HG02970 (cell line): ENCODE measurements at regions not wholly inside any gene's neighbourhood (a gene's known extent, or its start where the extent isn't known, plus 50 kb on each side); places are given as distances from the start of the nearest gene placed in this dataset.
"Not testable (repeated sequence)": the region's sequence is repeated elsewhere in the genome, so short reads cannot be mapped to it uniquely, and the experiment has no call there.

Experiments used
- ATAC-seq: cut with Tn5 transposase; IDR thresholded peaks from one replicate; pipeline ENCODE4 v1.9.1; 2021; ENCODE audit warnings: mild to moderate bottlenecking, moderate library complexity, moderate number of reproducible peaks; ENCODE audit not compliant: unreplicated experiment, low FRiP score

DNA sequence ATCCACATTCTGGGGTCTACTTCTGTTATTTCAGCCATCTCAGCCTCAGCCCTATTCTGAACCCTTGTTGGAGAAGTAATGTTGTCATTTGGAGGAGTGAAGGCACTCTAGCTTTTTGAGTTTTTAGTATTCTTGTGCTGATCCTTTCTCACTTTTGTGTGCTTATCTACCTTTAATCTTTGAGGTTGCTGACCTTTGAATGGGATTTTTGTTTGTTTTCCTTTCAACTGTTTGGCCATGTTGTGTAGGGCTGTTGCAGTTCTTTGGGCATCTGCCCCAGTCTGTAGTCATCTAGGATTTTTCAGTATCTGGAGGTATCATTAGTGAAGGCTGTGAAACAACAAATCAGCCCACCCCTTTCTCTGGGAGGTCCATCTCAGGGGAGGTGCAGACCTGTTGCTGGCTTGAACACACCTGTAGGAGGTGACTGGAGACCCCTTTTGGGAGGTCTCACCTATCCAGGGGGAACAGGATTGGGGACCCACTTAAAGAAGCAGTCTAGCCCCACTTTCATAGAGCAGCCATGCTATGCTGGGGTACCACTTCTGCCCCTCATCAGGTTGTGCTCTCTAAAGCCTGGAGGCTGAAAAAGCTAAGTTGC is 1391.4 kb downstream of the UQCRFS1 start:
- ATAC-seq, result no peak

DNA sequence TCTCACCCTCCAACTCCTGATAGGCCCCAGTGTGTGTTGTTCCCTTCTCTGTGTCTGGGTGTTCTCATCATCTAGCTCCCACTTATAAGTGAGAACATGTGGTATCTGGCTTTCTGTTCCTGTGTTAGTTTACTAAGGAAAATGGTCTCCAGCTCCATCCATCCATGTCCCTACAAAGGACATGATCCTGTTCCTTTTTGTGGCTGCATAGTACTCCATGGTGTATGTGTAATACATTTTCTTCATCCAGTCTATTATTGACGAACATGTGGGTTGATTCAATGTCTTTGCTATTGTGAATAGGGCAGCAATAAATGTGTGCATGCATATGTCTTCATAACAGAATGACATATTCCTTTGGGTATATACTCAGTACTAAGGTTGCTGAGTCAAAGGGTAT is 1397.0 kb downstream of the UQCRFS1 start:
- ATAC-seq, result no peak

DNA sequence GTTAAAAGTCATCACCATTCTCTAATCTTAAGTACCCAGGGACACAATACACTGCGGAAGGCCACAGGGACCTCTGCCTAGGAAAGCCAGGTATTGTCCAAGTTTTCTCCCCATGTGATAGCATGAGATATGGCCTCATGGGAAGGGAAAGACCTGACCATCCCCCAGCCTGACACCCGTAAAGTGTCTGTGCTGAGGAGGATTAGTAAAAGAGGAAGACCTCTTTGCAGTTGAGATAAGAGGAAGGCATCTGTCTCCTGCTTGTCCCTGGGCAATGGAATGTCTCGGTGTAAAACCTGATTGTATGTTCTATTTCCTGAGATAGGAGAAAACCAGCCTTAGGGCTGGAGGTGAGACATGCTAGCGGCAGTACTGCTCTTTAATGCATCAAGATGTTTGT is 1398.1 kb downstream of the UQCRFS1 start:
- ATAC-seq, result not testable (repeated sequence)

DNA sequence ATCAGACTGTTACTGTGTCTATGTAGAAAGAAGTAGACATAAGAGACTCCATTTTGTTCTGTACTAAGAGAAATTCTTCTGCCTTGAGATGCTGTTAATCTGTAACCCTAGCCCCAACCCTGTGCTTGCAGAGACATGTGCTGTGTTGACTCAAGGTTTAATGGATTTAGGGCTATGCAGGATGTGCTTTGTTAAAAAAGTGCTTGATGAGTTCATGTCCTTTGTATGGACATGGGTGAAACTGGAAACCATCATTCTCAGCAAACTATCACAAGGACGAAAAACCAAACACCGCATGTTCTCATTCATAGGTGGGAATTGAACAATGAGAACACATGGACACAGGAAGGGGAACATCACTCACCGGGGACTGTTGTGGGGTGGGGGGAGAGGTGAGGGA is 1398.7 kb downstream of the UQCRFS1 start:
- ATAC-seq, result not testable (repeated sequence)

DNA sequence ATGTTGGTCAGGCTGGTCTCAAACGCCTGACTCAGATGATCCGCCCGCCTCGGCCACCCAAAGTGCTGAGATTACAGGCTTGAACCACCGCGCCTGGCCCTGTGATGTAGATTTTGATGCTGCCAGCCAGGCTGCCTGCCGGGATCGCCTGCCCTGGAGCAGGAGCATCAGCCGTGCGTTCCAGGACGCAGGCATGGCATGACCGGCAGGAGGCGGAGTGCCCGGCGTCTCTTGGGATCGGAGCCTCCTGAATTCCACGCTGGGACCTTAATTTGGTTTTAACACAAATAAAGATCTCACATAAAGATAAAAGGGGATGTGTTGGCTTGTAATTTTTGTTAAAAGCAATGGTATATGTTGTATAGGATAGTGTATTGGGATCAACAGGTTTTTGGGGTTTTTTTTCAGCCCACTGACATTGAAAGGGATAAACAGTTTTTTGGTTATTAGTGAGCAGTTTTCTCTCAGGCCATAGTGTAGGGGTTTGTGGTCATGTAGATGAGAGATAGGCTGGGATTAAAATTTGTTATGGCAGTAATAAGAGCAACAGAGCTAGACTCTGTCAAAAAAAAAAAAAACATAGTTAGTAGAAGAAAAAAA is 1406.4 kb downstream of the UQCRFS1 start:
- no peak for ATAC-seq

DNA sequence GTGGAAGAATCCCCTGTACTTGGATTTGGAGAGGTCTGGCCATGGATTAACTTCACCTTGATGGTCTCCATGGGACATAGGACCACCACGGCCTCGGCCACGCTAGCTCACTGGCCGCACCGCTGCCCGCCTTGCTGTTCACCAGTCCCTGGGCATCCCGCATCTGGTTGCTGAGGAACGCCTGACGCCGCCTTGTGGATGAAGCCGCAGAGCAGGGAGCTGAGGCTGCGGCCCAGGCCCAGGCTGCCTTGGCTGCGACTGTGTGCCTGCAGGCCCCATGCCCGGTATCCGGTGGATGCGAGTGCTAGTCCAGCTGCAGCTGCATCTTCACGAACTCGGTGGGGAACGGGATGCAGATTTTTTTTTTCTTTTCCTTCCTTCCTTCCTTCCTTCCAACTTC is 1407.1 kb downstream of the UQCRFS1 start:
- no peak for ATAC-seq

DNA sequence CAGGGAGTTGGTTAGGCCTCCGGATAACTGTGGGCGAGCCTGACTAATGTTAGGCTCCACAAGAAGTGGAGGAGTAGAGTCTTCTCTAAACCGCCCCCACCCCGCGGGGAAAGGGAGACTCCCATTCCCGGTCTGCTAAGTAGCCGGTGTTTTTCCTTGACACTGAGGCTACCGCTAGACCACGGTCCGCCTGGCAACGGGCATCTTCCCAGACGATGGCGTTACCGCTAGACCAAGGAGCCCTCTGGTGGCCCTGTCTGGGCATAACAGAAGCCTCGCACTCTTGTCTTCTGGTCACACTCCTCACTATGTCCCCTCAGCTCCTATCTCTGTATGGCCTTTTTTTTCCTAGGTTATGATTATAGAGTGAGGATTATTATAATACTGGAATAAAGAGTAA is 1410.7 kb downstream of the UQCRFS1 start:
- not testable (repeated sequence) for ATAC-seq

DNA sequence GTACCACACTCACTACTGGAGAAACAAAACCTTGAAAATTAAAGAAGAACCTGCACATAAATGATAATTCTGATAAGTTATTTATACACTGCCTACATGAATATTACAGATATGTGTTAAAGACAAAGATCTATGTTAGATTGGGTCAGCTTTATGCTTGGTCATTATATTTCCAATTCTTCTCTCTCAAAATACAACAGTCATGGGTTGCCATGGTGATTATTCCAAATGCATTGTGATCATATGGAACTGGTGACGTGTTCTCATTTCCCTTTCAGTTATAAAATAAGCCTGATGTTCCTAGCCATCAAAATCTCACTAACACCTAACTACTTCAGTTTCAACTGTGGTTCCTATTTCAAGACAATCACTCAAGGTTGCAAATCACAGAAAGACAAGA is 1416.4 kb downstream of the UQCRFS1 start:
- ATAC-seq, result no peak

DNA sequence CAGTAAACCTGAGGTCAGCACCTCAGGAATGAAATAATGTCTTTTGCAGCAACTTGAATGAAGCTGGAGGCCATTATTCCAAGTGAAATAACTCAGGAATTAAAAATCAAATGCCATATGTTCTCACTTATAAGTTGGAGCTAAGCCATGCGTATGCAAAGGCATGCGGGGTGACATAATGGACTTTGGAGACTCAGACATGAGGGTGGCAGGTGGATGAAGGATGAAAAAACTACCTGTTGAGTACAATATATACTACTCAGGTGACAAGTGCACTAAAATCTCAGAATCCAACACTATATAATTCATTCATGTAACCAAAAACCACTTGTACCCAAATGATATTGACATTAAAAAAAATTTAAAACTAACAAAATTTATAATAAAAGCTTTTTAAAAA is 1416.9 kb downstream of the UQCRFS1 start:
- ATAC-seq, result no peak

DNA sequence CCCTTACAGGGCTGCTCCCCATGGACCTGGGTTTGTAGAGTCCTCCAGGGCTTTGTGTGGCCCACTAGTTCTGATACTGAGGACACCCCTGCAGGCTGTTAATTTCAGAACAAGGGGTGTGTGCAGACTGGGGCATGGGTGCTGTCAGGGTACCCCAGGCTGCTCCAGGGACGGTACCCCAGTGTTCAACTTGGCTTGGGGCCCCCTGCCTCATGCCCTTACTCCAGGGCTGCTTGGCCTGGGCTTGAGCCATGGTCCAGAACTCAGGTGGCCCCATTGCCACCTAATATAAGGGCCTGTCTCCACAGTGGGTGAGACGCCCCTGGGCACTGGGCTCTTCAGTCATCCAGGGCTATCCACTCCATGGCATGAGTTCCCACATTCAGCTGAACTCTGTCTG is 1417.6 kb downstream of the UQCRFS1 start:
- ATAC-seq, result no peak

DNA sequence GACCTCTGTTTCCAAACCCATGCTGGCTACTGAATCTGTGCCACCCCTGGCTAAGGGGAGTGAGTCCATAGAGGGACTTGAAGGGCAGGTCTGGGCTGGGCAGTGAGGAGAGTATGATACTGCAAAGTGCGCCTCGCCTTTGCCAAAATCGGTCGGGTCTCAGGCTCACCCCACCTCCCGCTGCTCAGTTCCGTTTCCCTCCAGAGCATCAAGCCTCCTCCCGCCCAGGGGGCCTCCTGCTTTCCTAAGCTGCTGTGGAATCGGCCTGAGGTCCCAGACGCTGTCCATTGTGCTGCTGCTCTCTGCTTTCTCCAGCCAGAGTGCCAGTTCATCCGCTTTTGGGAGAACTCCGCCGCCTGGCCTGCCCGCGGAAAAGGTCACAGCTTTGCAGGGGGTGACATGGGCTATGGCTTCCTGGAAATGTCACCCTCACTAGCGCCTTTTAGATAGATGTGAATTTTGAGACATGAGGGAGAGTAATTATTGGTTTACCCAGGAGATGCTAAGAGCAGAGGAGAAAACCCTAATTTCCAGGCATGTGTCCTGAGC is 1418.4 kb downstream of the UQCRFS1 start:
- peak; percentile 3 for ATAC-seq

DNA sequence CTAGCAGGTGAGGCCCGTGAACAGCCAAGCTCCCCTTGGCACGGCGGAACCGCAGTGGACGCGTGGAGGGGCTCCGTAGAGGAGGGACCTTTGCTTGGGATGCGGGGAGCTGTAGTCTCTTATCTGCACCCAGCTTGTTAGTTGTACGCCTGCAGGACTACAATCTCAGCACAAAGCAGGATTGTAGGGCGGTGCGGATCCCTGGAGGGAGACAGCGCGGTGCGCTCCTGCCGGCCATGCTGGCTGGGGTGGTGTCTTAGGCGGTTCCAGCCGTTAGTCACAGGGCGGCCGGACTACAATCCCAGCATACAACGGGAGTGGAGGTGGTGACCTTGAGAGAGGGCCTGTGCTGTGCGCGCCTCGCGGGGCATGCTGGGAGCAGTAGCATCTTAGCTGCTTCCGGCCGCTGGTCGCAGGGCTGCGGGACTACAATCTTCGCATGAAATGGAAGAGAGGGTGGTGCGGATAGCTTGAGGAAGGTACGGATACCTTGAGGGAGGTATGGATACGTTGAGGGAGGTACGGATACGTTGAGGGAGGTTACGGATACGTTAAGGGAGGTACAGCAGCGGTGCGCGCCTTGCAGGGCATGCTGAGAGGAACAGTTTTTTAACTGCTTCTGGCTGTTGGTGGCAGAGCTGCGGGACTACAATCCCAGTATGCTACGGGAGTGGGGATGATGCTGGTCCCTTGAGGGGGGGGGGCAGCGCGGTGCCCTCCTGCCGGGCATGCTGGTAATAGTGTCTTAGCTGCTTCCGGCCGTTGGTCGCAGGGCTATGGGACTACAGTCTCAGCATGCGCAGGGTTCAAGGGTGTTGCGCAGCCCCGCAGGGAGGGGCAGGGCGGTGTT is 1419.1 kb downstream of the UQCRFS1 start:
- peak; percentile 94 for ATAC-seq

DNA sequence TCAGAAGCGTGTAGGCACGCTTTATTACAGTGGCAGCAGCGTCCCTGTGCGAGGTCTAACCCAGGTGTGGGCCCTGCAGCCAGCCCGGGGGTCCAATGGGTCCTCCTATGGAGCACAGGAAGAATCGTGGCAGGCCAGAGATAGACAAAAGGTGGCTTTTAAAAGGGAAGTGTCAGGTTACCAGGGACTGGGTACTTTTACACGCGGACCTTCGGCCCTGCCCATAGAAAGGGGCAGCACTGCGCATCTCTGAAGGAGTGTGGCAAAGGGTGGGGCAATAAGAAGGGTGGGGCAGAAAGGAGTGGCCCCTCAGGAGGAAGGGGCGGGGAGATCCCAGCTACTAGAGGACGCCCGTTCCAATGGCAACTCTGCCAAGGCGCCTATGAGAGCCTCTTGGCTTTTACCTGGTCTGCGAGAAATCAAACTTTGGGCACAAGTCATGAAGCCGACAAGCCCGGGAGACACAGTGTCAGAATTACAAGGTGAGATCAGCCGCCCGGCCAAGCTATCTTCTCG is 1419.8 kb downstream of the UQCRFS1 start:
- ATAC-seq, result peak; percentile 62

DNA sequence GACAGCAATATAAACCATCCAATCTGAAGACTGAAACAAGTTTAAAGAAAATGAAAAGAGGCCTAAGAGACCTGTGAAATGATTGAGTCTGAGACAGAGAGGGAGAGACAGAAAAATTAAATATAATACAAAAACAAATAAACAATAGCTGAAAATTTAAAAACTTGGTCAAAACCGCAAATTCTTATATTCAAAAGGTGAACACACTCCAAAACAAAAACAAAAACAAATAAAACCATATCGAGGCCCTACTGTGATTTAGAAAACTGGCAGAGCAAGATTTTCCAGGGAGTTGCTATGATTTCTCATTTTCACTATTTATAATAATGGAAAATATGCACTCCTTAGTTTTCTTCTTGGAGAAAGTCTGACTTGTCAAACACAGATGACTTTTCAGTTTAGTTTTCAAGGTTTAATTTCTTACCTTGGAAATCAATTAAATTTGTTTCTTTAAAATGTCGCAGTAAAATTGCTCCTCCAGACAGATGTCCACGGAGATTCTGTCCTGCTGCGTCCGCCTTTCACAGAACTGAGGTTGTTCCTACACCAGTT is 1420.3 kb downstream of the UQCRFS1 start:
- ATAC-seq, result no peak

DNA sequence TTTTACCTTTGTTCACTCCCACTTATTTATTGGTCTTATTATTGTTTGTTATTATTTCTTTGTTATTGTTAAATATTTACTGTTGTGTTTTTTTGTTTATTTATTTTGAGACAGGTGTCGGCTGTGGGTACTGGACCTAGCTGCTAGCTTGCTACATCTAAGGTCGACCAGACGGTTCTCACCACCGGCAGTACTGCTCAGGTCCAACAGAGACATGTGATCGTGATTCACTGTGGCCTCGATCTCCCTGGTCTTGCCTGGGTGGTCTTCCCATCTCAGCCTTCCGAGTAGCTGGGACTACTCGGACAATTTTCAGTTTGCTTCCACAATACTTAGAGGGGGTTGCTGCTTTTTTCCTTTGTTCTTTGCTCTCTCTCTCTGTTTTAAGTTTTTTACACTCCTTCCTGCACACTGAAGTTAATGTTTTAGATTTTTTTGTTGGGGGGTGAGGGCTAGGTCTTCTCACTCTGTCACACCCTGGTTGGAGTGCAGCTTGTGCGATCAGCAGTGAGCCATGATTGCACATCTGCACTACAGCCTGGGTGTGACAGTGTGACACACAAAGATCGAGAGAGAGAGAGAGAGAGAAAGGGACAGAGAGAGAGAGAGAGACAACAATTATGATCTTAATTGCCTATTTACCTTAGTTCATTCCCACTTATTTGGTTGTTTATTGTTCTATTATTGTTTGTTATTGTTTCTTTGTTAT is 1432.4 kb downstream of the UQCRFS1 start:
- ATAC-seq, result no peak

DNA sequence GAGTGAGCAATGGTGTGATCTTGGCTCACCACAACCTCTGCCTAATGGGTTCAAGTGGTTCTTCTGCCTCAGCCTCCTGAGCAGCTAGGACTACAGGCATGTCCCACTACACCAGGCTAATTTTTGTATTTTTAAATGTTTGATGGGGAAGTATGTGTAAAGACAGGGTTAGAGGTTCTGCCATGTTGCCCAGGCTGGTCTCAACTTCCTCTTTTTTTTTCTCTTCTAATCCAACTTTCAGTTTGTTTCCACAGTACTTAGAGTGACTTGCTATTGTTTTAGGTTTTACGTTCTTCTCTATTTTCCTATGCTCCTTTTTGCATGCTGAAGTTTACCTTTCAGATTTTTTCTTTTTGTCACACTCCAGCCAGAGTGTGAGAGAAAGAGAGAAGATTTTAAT is 1433.0 kb downstream of the UQCRFS1 start:
- ATAC-seq, result no peak

DNA sequence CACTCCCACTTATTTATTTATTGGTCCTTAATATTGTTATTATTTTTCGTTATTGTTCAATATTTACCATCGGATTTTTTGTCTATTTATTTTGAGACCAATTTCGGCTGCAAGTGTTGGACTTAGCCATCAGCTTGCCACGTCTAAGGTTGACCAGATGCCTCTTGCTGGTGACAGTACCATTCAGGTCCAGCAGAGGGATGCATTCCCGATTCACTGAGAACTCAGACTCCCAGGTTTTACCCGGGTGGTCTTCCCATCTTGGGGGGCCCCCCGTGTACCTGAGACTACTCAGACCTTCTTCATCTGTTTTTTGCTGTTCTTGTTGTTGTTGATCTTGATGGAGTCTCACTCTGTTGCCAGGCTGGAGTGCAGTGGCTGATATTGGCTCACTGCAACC is 1435.2 kb downstream of the UQCRFS1 start:
- no peak for ATAC-seq

DNA sequence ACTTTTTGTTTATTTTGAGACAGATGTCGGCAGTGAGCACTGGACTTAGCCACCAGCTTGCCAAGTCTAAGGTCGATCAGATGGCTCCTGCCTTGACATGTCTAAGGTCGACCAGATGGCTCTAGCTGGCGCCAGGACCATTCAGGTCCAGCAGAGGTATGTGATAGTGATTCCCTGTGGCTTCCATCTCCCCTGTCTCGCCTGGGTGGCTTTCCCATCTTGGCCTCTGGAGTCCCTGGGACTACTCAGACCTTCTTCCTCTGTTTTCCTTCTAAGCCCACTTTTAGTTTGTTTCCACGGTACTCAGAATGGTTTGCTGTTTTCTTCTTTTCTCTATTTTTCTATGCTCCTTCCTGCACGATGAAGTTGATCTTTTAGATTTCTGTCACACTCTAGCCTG is 1435.7 kb downstream of the UQCRFS1 start:
- no peak for ATAC-seq

DNA sequence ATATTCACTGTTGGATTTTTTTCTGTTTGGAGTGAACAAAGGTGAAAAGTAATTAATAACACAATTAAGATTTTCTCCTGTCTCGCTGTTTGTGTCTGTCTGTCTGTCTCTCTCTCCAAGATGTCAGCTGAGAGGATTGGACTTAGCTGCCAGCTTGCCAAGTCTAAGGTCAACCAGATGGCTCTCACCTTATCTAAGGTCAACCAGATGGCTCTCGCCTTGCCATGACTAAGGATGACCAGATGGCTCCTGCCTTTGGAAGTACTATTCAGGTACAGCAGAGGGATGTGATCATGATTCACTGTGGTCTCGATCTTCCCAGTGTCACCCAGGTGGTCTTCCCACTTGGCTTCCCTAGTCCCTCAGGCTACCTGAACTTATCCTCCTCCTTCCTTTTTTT is 1436.4 kb downstream of the UQCRFS1 start:
- ATAC-seq, result no peak

DNA sequence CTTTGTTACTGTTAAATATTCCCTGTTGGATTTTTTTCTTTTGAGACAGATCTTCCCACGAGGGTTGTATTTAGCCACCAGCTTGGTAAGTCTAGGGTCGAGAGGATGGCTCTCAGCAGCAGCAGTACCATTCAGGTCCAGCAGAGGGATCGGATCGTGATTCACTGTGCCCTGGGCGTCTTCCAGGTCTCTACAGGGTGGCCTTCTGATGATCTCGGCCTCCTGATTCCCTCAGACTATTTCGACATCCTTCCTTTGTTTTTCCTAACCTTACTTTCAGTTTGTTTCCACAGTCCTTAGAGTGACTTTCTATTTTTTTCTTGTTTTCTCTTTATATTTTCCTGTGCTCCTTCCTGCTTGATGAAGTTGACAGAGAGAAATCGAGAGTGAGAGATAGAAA is 1436.9 kb downstream of the UQCRFS1 start:
- no peak for ATAC-seq
